KMS-11 (cell line): ENCODE measurements at regions not wholly inside any gene's neighbourhood (a gene's known extent, or its start where the extent isn't known, plus 50 kb on each side); places are given as distances from the start of the nearest gene placed in this dataset.

Experiments used
- H2AFZ ChIP-seq: fragments of 200-600 bp; sonication (generic); 2 replicates; pipeline ENCODE4 v1.6.1; 2016; ENCODE audit warnings: antibody characterized with exemption, mixed run types, low read depth
- H3K27ac ChIP-seq: fragments of 200-600 bp; sonication (generic); 2 replicates; pipeline ENCODE4 v1.6.1; 2016; ENCODE audit warnings: mild to moderate bottlenecking, mixed run types
- H3K27me3 ChIP-seq: fragments of 200-600 bp; sonication (generic); 2 replicates; pipeline ENCODE4 v1.6.1; 2017; ENCODE audit warnings: mild to moderate bottlenecking, low read depth, mixed run types, moderate library complexity; ENCODE audit not compliant: insufficient read depth
- H3K36me3 ChIP-seq: fragments of 200-600 bp; sonication (generic); 2 replicates; pipeline ENCODE4 v1.6.1; 2017; ENCODE audit warnings: mild to moderate bottlenecking, mixed run types; ENCODE audit not compliant: insufficient read depth
- H3K4me1 ChIP-seq: fragments of 200-600 bp; sonication (generic); 2 replicates; pipeline ENCODE4 v1.6.1; 2016; ENCODE audit warnings: mild to moderate bottlenecking, low read depth, mixed run types; ENCODE audit not compliant: poor library complexity, severe bottlenecking
- H3K4me2 ChIP-seq: fragments of 200-600 bp; sonication (generic); 2 replicates; pipeline ENCODE4 v1.7.0; 2016; ENCODE audit warnings: mild to moderate bottlenecking, mixed run types
- H3K4me3 ChIP-seq: fragments of 200-600 bp; sonication (generic); IDR thresholded peaks from 2 replicates; pipeline ENCODE4 v1.6.1; 2017; ENCODE audit warnings: low read depth, low read length, mixed read lengths; ENCODE audit not compliant: insufficient read depth
- H3K79me2 ChIP-seq: fragments of 200-600 bp; sonication (generic); 2 replicates; pipeline ENCODE4 v1.6.1; 2016; ENCODE audit warnings: low read depth, mixed run types; ENCODE audit not compliant: insufficient read depth
- H3K9ac ChIP-seq: fragments of 200-600 bp; sonication (generic); 2 replicates; pipeline ENCODE4 v1.6.1; 2016; ENCODE audit warnings: mild to moderate bottlenecking, mixed run types
- H4K20me1 ChIP-seq: fragments of 200-600 bp; sonication (generic); 2 replicates; pipeline ENCODE4 v1.6.1; 2016; ENCODE audit warnings: mild to moderate bottlenecking, mixed run types; ENCODE audit not compliant: insufficient read depth
- CTCF ChIP-seq: fragments of 200-600 bp; sonication (generic); conservative IDR thresholded peaks from 2 replicates; pipeline ENCODE4 v1.6.1; 2017; ENCODE audit warnings: low read depth, mild to moderate bottlenecking, antibody characterized with exemption, low read length, moderate library complexity, mixed read lengths

GRCh38 chr3:105101603-105102002 is 265.1 kb upstream of the ALCAM start:
- H3K27me3 ChIP-seq, result no peaks in the 10 kb centered on the region
- H3K9ac ChIP-seq, result no peak overlapping the region
- H3K79me2 ChIP-seq, result no peaks in the 10 kb centered on the region
- no peaks in the 10 kb centered on the region for H4K20me1 ChIP-seq
- H3K4me1 ChIP-seq, result no peaks in the 10 kb centered on the region
- no peaks in the 10 kb centered on the region for H3K36me3 ChIP-seq
- H3K4me2 ChIP-seq, result no peak overlapping the region
- no peak overlapping the region for H3K27ac ChIP-seq
- H2AFZ ChIP-seq, result no peak overlapping the region
- TF ChIP-seq CTCF, result no peak
- H3K4me3 ChIP-seq, result no peak overlapping the region

GRCh38 chr3:105103139-105103538 is 263.6 kb upstream of the ALCAM start:
- TF ChIP-seq CTCF, result no peak
- no peak overlapping the region for H3K9ac ChIP-seq
- no peak overlapping the region for H3K27ac ChIP-seq
- H2AFZ ChIP-seq, result no peak overlapping the region
- H3K27me3 ChIP-seq, result no peaks in the 10 kb centered on the region
- no peaks in the 10 kb centered on the region for H3K4me1 ChIP-seq
- H3K4me3 ChIP-seq, result no peak overlapping the region
- H3K79me2 ChIP-seq, result no peaks in the 10 kb centered on the region
- no peak overlapping the region for H3K4me2 ChIP-seq
- no peaks in the 10 kb centered on the region for H3K36me3 ChIP-seq
- H4K20me1 ChIP-seq, result no peaks in the 10 kb centered on the region

- TF ChIP-seq CTCF, result no peak
- Histone ChIP-seq H2AFZ (no peak overlapping the region), H3K36me3 (no peaks in the 10 kb centered on the region), H3K27ac (no peak overlapping the region), H3K27me3 (no peaks in the 10 kb centered on the region), H3K4me1 (no peaks in the 10 kb centered on the region), H3K4me3 (no peak overlapping the region), H3K9ac (no peak overlapping the region), H3K4me2 (no peak overlapping the region), H4K20me1 (no peaks in the 10 kb centered on the region), H3K79me2 (no peaks in the 10 kb centered on the region)
Measured at GRCh38 chr3:105108823-105109222, 257.9 kb upstream of the ALCAM start.

GRCh38 chr3:105118905-105119304 is 247.8 kb upstream of the ALCAM start:
- Histone ChIP-seq H3K4me1 (no peaks in the 10 kb centered on the region), H3K36me3 (no peaks in the 10 kb centered on the region), H4K20me1 (no peaks in the 10 kb centered on the region), H2AFZ (no peak overlapping the region), H3K4me2 (no peak overlapping the region), H3K9ac (no peak overlapping the region), H3K4me3 (no peak overlapping the region), H3K27ac (no peak overlapping the region), H3K79me2 (no peaks in the 10 kb centered on the region), H3K27me3 (no peaks in the 10 kb centered on the region)
- no peak for TF ChIP-seq CTCF

- no peak for TF ChIP-seq CTCF
- H3K36me3 ChIP-seq, result no peaks in the 10 kb centered on the region
- no peaks in the 10 kb centered on the region for H4K20me1 ChIP-seq
- H3K4me3 ChIP-seq, result no peak overlapping the region
- H2AFZ ChIP-seq, result no peak overlapping the region
- no peak overlapping the region for H3K4me2 ChIP-seq
- no peaks in the 10 kb centered on the region for H3K4me1 ChIP-seq
- H3K79me2 ChIP-seq, result no peaks in the 10 kb centered on the region
- no peak overlapping the region for H3K9ac ChIP-seq
- no peaks in the 10 kb centered on the region for H3K27me3 ChIP-seq
- H3K27ac ChIP-seq, result no peak overlapping the region
Measured at GRCh38 chr3:105119801-105120340, 246.8 kb upstream of the ALCAM start.
